ENCODE measurements at regions not wholly inside any gene's neighbourhood (a gene's known extent, or its start where the extent isn't known, plus 50 kb on each side); places are given as distances from the start of the nearest gene placed in this dataset.

DNA sequence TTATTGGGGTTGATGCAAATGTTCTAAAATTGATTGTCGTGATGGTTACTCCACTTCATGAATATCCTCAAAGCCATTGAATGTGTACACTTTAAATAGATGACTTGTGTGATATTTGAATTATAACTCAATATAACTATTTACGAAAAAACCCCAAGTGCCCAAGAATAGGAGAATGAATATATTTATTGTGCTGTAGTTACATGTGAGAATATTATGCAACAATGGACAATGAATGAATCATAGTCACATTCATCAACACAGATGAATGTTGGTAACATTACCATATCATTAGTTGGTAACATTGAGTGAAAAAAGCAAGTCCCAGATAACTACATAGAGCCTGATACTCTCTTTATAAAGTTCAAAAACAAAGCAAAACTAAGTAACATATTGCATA, 127.8 kb upstream of the UBL3 start:
- H2BK120ac ChIP-seq (ENCODE audit: low read depth, low read length), result no peak overlapping the region
- WGBS, 2 donors (ENCODE audit: extremely low coverage in 2 of 2, insufficient read length in 2 of 2, insufficient replicate concordance in 1 of 2), result no CpG with 5 or more reads among the region's 2 CpGs
- no peak overlapping the region for H3K14ac ChIP-seq (ENCODE audit: low read length)

DNA sequence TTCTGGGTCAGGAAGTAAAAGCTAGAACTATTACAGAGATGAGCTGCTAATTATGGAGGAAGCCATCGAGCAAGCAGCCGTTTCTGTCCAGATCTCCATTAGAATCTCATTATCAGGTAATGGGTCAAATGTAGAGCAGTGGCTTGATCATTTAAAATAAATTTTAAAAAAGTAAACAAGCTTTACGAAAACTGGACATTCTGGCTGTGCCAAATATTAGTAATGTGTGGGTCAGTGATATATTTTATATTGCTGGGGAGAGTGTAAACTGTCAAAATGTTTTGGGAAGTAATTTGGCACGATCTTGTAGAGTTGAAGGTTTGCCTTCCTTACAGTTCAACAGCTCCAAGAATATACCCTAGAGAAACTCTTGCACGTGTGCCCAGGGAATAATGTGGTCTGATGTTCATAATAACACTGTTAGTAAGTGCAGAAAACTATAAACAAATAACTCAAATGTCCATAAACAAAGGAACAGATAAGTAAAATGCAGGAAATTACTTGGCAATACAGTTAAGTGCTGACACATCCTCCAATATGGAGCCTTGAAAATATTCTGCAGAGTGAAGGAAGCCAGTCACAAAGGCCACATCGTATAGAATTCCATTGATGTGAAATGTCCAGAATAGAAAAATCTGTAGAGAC, 127.2 kb upstream of the UBL3 start:
- no peak overlapping the region for H2BK15ac ChIP-seq (ENCODE audit: low read length)
- DNase-seq (ENCODE audit: low spot score), result no peak

More for the DNA sequence above, 127.8 kb upstream of the UBL3 start:
- H3K23ac ChIP-seq (ENCODE audit: low read depth, low read length, poor library complexity), result no peak overlapping the region
- H3K36me3 ChIP-seq (replicated peaks in 1 of 2; ENCODE audit: control insufficient read depth in 2 of 2, insufficient read depth in 2 of 2, low read length in 2 of 2), result no peaks in the 10 kb centered on the region
- no peaks in the 10 kb centered on the region for H3K27me3 ChIP-seq (ENCODE audit: control insufficient read depth in 3 of 3, insufficient read depth in 3 of 3, low read depth in 1 of 3, low read length in 3 of 3)
- DNase-seq (ENCODE audit: low spot score), result no peak
- H3K18ac ChIP-seq (ENCODE audit: low read length), result no peak overlapping the region
- no peak overlapping the region for H2BK12ac ChIP-seq (ENCODE audit: low read length)
- no peak overlapping the region for H2AFZ ChIP-seq (ENCODE audit: low read length)
- H3K79me1 ChIP-seq (ENCODE audit: low read depth, low read length), result no peaks in the 10 kb centered on the region
- H3K4me2 ChIP-seq (ENCODE audit: insufficient read depth, low read length, poor library complexity, severe bottlenecking), result no peak overlapping the region
- H3K4me3 ChIP-seq (ENCODE audit: low read length in 2 of 2), result no peak overlapping the region
- no peak overlapping the region for H2BK5ac ChIP-seq (ENCODE audit: low read length)
- no peak overlapping the region for H2BK15ac ChIP-seq (ENCODE audit: low read length)
- no peak overlapping the region for H3K27ac ChIP-seq (replicated peaks; ENCODE audit: low read length)
- H4K8ac ChIP-seq (ENCODE audit: low read depth, low read length), result no peak overlapping the region
- H2AK5ac ChIP-seq (ENCODE audit: low read depth, low read length), result no peak overlapping the region
- H3K9me3 ChIP-seq (replicated peaks in 1 of 2; ENCODE audit: control insufficient read depth in 2 of 2, insufficient read depth in 1 of 2, low read depth in 1 of 2, low read length in 2 of 2), result peaks cover 0 to 6% of the 10 kb centered on the region in 2 donors
- H4K91ac ChIP-seq (ENCODE audit: low read depth, low read length, poor library complexity), result no peak overlapping the region
- H3K4ac ChIP-seq (ENCODE audit: low read length), result no peak overlapping the region
- H3K4me1 ChIP-seq (ENCODE audit: control insufficient read depth in 2 of 2, insufficient read depth in 1 of 2, low read depth in 1 of 2, low read length in 2 of 2), result no peaks in the 10 kb centered on the region
- no peak overlapping the region for H3K9ac ChIP-seq (ENCODE audit: low read depth, low read length, poor library complexity)

DNA sequence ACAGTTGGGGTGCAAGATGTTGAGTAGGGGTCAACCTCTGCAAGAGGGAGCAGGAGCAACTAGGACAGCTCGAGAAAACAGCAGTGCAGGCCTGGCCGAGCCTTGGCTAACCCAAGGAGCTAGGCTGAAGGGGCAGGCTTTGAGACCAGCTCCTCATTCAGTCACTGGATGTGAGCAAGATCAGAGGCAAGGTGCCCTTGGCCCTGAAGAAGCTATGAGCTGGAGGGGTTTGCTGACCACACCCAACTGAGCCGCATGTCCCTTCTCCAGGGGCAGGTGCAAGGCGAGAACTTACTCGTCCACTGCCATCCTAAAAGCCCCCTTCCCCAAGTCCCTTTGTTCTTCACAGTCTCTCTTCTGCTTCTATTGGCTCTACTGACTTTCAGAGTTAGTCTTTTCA, 126.1 kb upstream of the UBL3 start:
- Histone ChIP-seq H3K14ac (ENCODE audit: low read length) (no peak overlapping the region), H4K91ac (ENCODE audit: low read depth, low read length, poor library complexity) (no peak overlapping the region), H3K79me1 (ENCODE audit: low read depth, low read length) (no peaks in the 10 kb centered on the region), H3K4me2 (ENCODE audit: insufficient read depth, low read length, poor library complexity, severe bottlenecking) (no peak overlapping the region), H2BK120ac (ENCODE audit: low read depth, low read length) (no peak overlapping the region), H2AFZ (ENCODE audit: low read length) (no peak overlapping the region), H3K4ac (ENCODE audit: low read length) (no peak overlapping the region), H3K9ac (ENCODE audit: low read depth, low read length, poor library complexity) (no peak overlapping the region), H3K9me3 (replicated peaks in 1 of 2; ENCODE audit: control insufficient read depth in 2 of 2, insufficient read depth in 1 of 2, low read depth in 1 of 2, low read length in 2 of 2) (peaks cover 0 to 5% of the 10 kb centered on the region in 2 donors), H2AK5ac (ENCODE audit: low read depth, low read length) (peak overlapping the region; percentile 47), H2BK15ac (ENCODE audit: low read length) (no peak overlapping the region), H3K4me1 (ENCODE audit: control insufficient read depth in 2 of 2, insufficient read depth in 1 of 2, low read depth in 1 of 2, low read length in 2 of 2) (no peaks in the 10 kb centered on the region), H4K8ac (ENCODE audit: low read depth, low read length) (no peak overlapping the region), H3K27me3 (ENCODE audit: control insufficient read depth in 3 of 3, insufficient read depth in 3 of 3, low read depth in 1 of 3, low read length in 3 of 3) (no peaks in the 10 kb centered on the region), H2BK12ac (ENCODE audit: low read length) (no peak overlapping the region), H3K23ac (ENCODE audit: low read depth, low read length, poor library complexity) (no peak overlapping the region), H3K4me3 (ENCODE audit: low read length in 2 of 2) (peak overlapping the region in 1 of 2 donors; percentile 0), H3K18ac (ENCODE audit: low read length) (peak overlapping the region; percentile 19), H3K27ac (replicated peaks; ENCODE audit: low read length) (no peak overlapping the region), H3K36me3 (replicated peaks in 1 of 2; ENCODE audit: control insufficient read depth in 2 of 2, insufficient read depth in 2 of 2, low read length in 2 of 2) (no peaks in the 10 kb centered on the region), H2BK5ac (ENCODE audit: low read length) (no peak overlapping the region)
- WGBS, 2 donors (ENCODE audit: extremely low coverage in 2 of 2, insufficient read length in 2 of 2, insufficient replicate concordance in 1 of 2), result no CpG with 5 or more reads among the region's 5 CpGs
- DNase-seq (ENCODE audit: low spot score), result no peak

More for the DNA sequence above, 127.2 kb upstream of the UBL3 start:
- H4K91ac ChIP-seq (ENCODE audit: low read depth, low read length, poor library complexity), result no peak overlapping the region
- H2BK5ac ChIP-seq (ENCODE audit: low read length), result no peak overlapping the region
- no CpG with 5 or more reads among the region's 6 CpGs for WGBS, 2 donors (ENCODE audit: extremely low coverage in 2 of 2, insufficient read length in 2 of 2, insufficient replicate concordance in 1 of 2)
- no peak overlapping the region for H2BK120ac ChIP-seq (ENCODE audit: low read depth, low read length)
- no peak overlapping the region for H3K9ac ChIP-seq (ENCODE audit: low read depth, low read length, poor library complexity)
- no peaks in the 10 kb centered on the region for H3K4me1 ChIP-seq (ENCODE audit: control insufficient read depth in 2 of 2, insufficient read depth in 1 of 2, low read depth in 1 of 2, low read length in 2 of 2)
- no peaks in the 10 kb centered on the region for H3K36me3 ChIP-seq (replicated peaks in 1 of 2; ENCODE audit: control insufficient read depth in 2 of 2, insufficient read depth in 2 of 2, low read length in 2 of 2)
- no peaks in the 10 kb centered on the region for H3K79me1 ChIP-seq (ENCODE audit: low read depth, low read length)
- no peak overlapping the region for H3K4me3 ChIP-seq (ENCODE audit: low read length in 2 of 2)
- no peak overlapping the region for H2AFZ ChIP-seq (ENCODE audit: low read length)
- H3K27ac ChIP-seq (replicated peaks; ENCODE audit: low read length), result no peak overlapping the region
- no peak overlapping the region for H3K23ac ChIP-seq (ENCODE audit: low read depth, low read length, poor library complexity)
- H2BK12ac ChIP-seq (ENCODE audit: low read length), result no peak overlapping the region
- H4K8ac ChIP-seq (ENCODE audit: low read depth, low read length), result no peak overlapping the region
- H3K14ac ChIP-seq (ENCODE audit: low read length), result no peak overlapping the region
- H3K18ac ChIP-seq (ENCODE audit: low read length), result no peak overlapping the region
- H3K4me2 ChIP-seq (ENCODE audit: insufficient read depth, low read length, poor library complexity, severe bottlenecking), result no peak overlapping the region
- no peaks in the 10 kb centered on the region for H3K27me3 ChIP-seq (ENCODE audit: control insufficient read depth in 3 of 3, insufficient read depth in 3 of 3, low read depth in 1 of 3, low read length in 3 of 3)
- no peak overlapping the region for H3K4ac ChIP-seq (ENCODE audit: low read length)
- H2AK5ac ChIP-seq (ENCODE audit: low read depth, low read length), result no peak overlapping the region
- peaks cover 0 to 6% of the 10 kb centered on the region in 2 donors for H3K9me3 ChIP-seq (replicated peaks in 1 of 2; ENCODE audit: control insufficient read depth in 2 of 2, insufficient read depth in 1 of 2, low read depth in 1 of 2, low read length in 2 of 2)

GRCh38 chr13:29975283-29975682, 124.9 kb upstream of the UBL3 start:
- no peaks in the 10 kb centered on the region for H3K4me1 ChIP-seq (ENCODE audit: control insufficient read depth in 2 of 2, insufficient read depth in 1 of 2, low read depth in 1 of 2, low read length in 2 of 2)
- H2BK12ac ChIP-seq (ENCODE audit: low read length), result no peak overlapping the region
- H3K36me3 ChIP-seq (replicated peaks in 1 of 2; ENCODE audit: control insufficient read depth in 2 of 2, insufficient read depth in 2 of 2, low read length in 2 of 2), result no peaks in the 10 kb centered on the region
- no peak overlapping the region for H4K8ac ChIP-seq (ENCODE audit: low read depth, low read length)
- H2BK120ac ChIP-seq (ENCODE audit: low read depth, low read length), result no peak overlapping the region
- H3K18ac ChIP-seq (ENCODE audit: low read length), result no peak overlapping the region
- WGBS, 2 donors (ENCODE audit: extremely low coverage in 2 of 2, insufficient read length in 2 of 2, insufficient replicate concordance in 1 of 2), result no CpG with 5 or more reads among the region's 1 CpG
- no peak overlapping the region for H3K23ac ChIP-seq (ENCODE audit: low read depth, low read length, poor library complexity)
- no peak overlapping the region for H4K91ac ChIP-seq (ENCODE audit: low read depth, low read length, poor library complexity)
- H3K4ac ChIP-seq (ENCODE audit: low read length), result no peak overlapping the region
- H2BK15ac ChIP-seq (ENCODE audit: low read length), result no peak overlapping the region
- H3K9me3 ChIP-seq (replicated peaks in 1 of 2; ENCODE audit: control insufficient read depth in 2 of 2, insufficient read depth in 1 of 2, low read depth in 1 of 2, low read length in 2 of 2), result peaks cover 0 to 2% of the 10 kb centered on the region in 2 donors
- no peak overlapping the region for H3K27ac ChIP-seq (replicated peaks; ENCODE audit: low read length)
- H3K4me3 ChIP-seq (ENCODE audit: low read length in 2 of 2), result no peak overlapping the region
- no peak overlapping the region for H2BK5ac ChIP-seq (ENCODE audit: low read length)
- DNase-seq (ENCODE audit: low spot score), result no peak
- H2AK5ac ChIP-seq (ENCODE audit: low read depth, low read length), result no peak overlapping the region
- no peaks in the 10 kb centered on the region for H3K27me3 ChIP-seq (ENCODE audit: control insufficient read depth in 3 of 3, insufficient read depth in 3 of 3, low read depth in 1 of 3, low read length in 3 of 3)
- no peaks in the 10 kb centered on the region for H3K79me1 ChIP-seq (ENCODE audit: low read depth, low read length)
- no peak overlapping the region for H3K9ac ChIP-seq (ENCODE audit: low read depth, low read length, poor library complexity)
- H3K4me2 ChIP-seq (ENCODE audit: insufficient read depth, low read length, poor library complexity, severe bottlenecking), result no peak overlapping the region
- no peak overlapping the region for H3K14ac ChIP-seq (ENCODE audit: low read length)
- no peak overlapping the region for H2AFZ ChIP-seq (ENCODE audit: low read length)
